ENCODE measurements at regions not wholly inside any gene's neighbourhood (a gene's known extent, or its start where the extent isn't known, plus 50 kb on each side); places are given as distances from the start of the nearest gene placed in this dataset.
"Not testable (repeated sequence)": the region's sequence is repeated elsewhere in the genome, so short reads cannot be mapped to it uniquely, and the experiment has no call there.

- Mint-ChIP-seq H3K27me3 (peaks cover 7 to 8% of the 10 kb centered on the region in 2 donors), H3K36me3 (no peaks in the 10 kb centered on the region), H3K9me3 (peaks cover 0 to 2% (median 0%) of the 10 kb centered on the region in 8 donors), H3K4me1 (no peaks in the 10 kb centered on the region), H3K4me3 (no peak overlapping the region), H3K27ac (no peak overlapping the region)
- ChIA-PET CTCF (ENCODE audit: partially characterized antibody) (interaction anchor here (1.5 kb wide), 1 partner anchor 301 kb away, joined by 3 read pairs; no protein-coding TSS in a partner anchor), POLR2A (ENCODE audit: partially characterized antibody) (no interaction called here)
- Histone ChIP-seq H3K36me3 (ENCODE audit: insufficient read depth, low read length) (no peaks in the 10 kb centered on the region), H3K9me3 (ENCODE audit: control insufficient read depth in 1 of 2, low read length in 2 of 2) (no peaks in the 10 kb centered on the region), H3K27me3 (ENCODE audit: insufficient read depth, low read length) (no peaks in the 10 kb centered on the region), H3K4me3 (ENCODE audit: low read length in 2 of 2) (no peak overlapping the region), H3K4me1 (ENCODE audit: insufficient read depth, low read length) (no peaks in the 10 kb centered on the region), H3K27ac (ENCODE audit: low read depth, low read length) (no peak overlapping the region)
- intact Hi-C loops (cut with micrococcal nuclease): no loop called here
- DNase-seq: no peak
These were observed 74.0 kb downstream of the MAB21L3 start for GRCh38 chr1:116185161-116185701.

- peaks cover 0 to 8% of the 10 kb centered on the region in 2 donors for H3K27me3 Mint-ChIP-seq
- H3K4me1 ChIP-seq (ENCODE audit: insufficient read depth, low read length): no peaks in the 10 kb centered on the region
- CTCF ChIA-PET (ENCODE audit: partially characterized antibody): interaction anchor here (1.5 kb wide), 1 partner anchor 21 kb away, joined by 3 read pairs; no protein-coding TSS in a partner anchor
- no peaks in the 10 kb centered on the region for H3K27me3 ChIP-seq (ENCODE audit: insufficient read depth, low read length)
- H3K9me3 Mint-ChIP-seq: no peaks in the 10 kb centered on the region
- H3K36me3 ChIP-seq (ENCODE audit: insufficient read depth, low read length): no peaks in the 10 kb centered on the region
- no peak overlapping the region for H3K4me3 ChIP-seq (ENCODE audit: low read length in 2 of 2)
- POLR2A ChIA-PET (ENCODE audit: partially characterized antibody): no interaction called here
- H3K36me3 Mint-ChIP-seq: no peaks in the 10 kb centered on the region
- no peak overlapping the region for H3K4me3 Mint-ChIP-seq
- H3K27ac Mint-ChIP-seq: no peak overlapping the region
- intact Hi-C loops (cut with micrococcal nuclease): no loop called here
- H3K4me1 Mint-ChIP-seq: peaks cover 0 to 3% (median 0%) of the 10 kb centered on the region in 4 donors
- no peaks in the 10 kb centered on the region for H3K9me3 ChIP-seq (ENCODE audit: control insufficient read depth in 1 of 2, low read length in 2 of 2)
- no peak for DNase-seq
- H3K27ac ChIP-seq (ENCODE audit: low read depth, low read length): no peak overlapping the region
These were observed 78.3 kb downstream of the MAB21L3 start for GRCh38 chr1:116189481-116189880.

DNA sequence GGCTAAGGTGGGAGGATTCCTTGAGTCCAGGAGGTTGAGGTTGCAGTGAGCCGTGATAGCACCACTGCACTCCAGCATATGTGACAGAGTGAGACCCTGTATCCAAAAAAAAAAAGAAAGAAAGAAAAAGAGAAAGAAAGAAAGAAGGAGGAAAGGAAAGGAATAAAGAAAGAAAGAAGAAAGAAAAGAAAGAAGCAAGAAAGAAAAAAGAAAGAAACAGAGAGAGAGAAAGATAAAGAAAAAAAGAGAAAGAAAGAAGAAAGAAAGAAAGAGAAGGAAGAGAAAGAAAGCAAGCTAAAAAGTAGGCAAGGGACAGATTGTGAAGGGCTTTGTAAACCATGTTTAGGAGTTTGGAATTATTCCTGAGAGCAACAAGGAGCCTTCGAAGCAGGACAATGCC lies 80.1 kb downstream of the MAB21L3 start:
- Mint-ChIP-seq H3K4me1 (peaks cover 0 to 8% (median 5%) of the 10 kb centered on the region in 4 donors), H3K27me3 (peaks cover 0 to 8% of the 10 kb centered on the region in 2 donors), H3K9me3 (no peaks in the 10 kb centered on the region), H3K36me3 (no peaks in the 10 kb centered on the region), H3K4me3 (no peak overlapping the region), H3K27ac (peak overlapping the region in 1 of 7 donors; percentile 35)
- ChIA-PET POLR2A (ENCODE audit: partially characterized antibody) (no interaction called here), CTCF (ENCODE audit: partially characterized antibody) (interaction anchor here (0.7 to 1.0 kb wide), 2 partner anchors 34 to 52 kb away, joined by 3 read pairs; no protein-coding TSS in a partner anchor)
- H3K27me3 ChIP-seq (ENCODE audit: insufficient read depth, low read length): no peaks in the 10 kb centered on the region
- intact Hi-C loops (cut with micrococcal nuclease): no loop called here
- no peaks in the 10 kb centered on the region for H3K9me3 ChIP-seq (ENCODE audit: control insufficient read depth in 1 of 2, low read length in 2 of 2)
- H3K36me3 ChIP-seq (ENCODE audit: insufficient read depth, low read length): no peaks in the 10 kb centered on the region
- DNase-seq: no peak
- H3K4me1 ChIP-seq (ENCODE audit: insufficient read depth, low read length): no peaks in the 10 kb centered on the region
- H3K27ac ChIP-seq (ENCODE audit: low read depth, low read length): no peak overlapping the region
- H3K4me3 ChIP-seq (ENCODE audit: low read length in 2 of 2): no peak overlapping the region

- H3K27ac ChIP-seq (ENCODE audit: low read depth, low read length): no peak overlapping the region
- no peaks in the 10 kb centered on the region for H3K4me1 ChIP-seq (ENCODE audit: insufficient read depth, low read length)
- Mint-ChIP-seq H3K9me3 (no peaks in the 10 kb centered on the region), H3K27ac (no peak overlapping the region), H3K4me3 (no peak overlapping the region), H3K27me3 (peaks cover 6 to 8% of the 10 kb centered on the region in 2 donors), H3K36me3 (no peaks in the 10 kb centered on the region), H3K4me1 (peaks cover 0 to 8% (median 5%) of the 10 kb centered on the region in 4 donors)
- ChIA-PET POLR2A (ENCODE audit: partially characterized antibody) (no interaction called here), CTCF (ENCODE audit: partially characterized antibody) (interaction anchor here (0.9 to 1.1 kb wide), 3 partner anchors 25 to 291 kb away, joined by 3 read pairs; no protein-coding TSS in a partner anchor)
- H3K9me3 ChIP-seq (ENCODE audit: control insufficient read depth in 1 of 2, low read length in 2 of 2): no peaks in the 10 kb centered on the region
- intact Hi-C loops (cut with micrococcal nuclease): no loop called here
- no peaks in the 10 kb centered on the region for H3K27me3 ChIP-seq (ENCODE audit: insufficient read depth, low read length)
- H3K4me3 ChIP-seq (ENCODE audit: low read length in 2 of 2): no peak overlapping the region
- DNase-seq: no peak
- no peaks in the 10 kb centered on the region for H3K36me3 ChIP-seq (ENCODE audit: insufficient read depth, low read length)
These were observed 82.6 kb downstream of the MAB21L3 start for GRCh38 chr1:116193768-116194167.

DNA sequence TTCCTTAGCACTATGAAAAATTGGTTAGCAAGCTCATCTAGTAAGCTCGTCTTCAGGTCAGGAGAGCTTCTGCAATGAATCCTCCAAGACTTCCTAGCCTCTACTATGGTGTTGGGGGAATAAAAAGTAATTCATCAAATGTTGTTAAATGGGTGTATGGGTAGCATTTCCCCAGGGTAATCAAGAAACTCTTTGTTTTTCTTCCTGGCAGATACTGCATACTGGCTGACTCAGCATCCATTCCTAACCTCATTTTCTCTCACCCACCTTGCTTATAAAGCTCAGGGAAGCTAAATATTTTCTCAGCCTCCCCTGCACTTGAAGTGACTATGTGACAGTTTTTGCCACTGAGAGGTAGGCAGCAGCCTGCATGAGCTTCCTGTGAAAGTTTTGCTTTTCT lies 83.4 kb downstream of the MAB21L3 start:
- Mint-ChIP-seq H3K36me3 (no peaks in the 10 kb centered on the region), H3K27ac (peak overlapping the region in 2 of 7 donors; percentile 63 to 70), H3K4me3 (no peak overlapping the region), H3K9me3 (no peaks in the 10 kb centered on the region), H3K4me1 (peaks cover 0 to 8% (median 5%) of the 10 kb centered on the region in 4 donors), H3K27me3 (peaks cover 6 to 11% of the 10 kb centered on the region in 2 donors)
- Histone ChIP-seq H3K27me3 (ENCODE audit: insufficient read depth, low read length) (no peaks in the 10 kb centered on the region), H3K27ac (ENCODE audit: low read depth, low read length) (no peak overlapping the region), H3K4me3 (ENCODE audit: low read length in 2 of 2) (no peak overlapping the region), H3K4me1 (ENCODE audit: insufficient read depth, low read length) (no peaks in the 10 kb centered on the region), H3K36me3 (ENCODE audit: insufficient read depth, low read length) (no peaks in the 10 kb centered on the region), H3K9me3 (ENCODE audit: control insufficient read depth in 1 of 2, low read length in 2 of 2) (no peaks in the 10 kb centered on the region)
- POLR2A ChIA-PET (ENCODE audit: partially characterized antibody): interaction anchor here (1.2 kb wide), 1 partner anchor 13 kb away, joined by 3 read pairs; no protein-coding TSS in a partner anchor
- DNase-seq: no peak
- intact Hi-C loops (cut with micrococcal nuclease): no loop called here
- CTCF ChIA-PET (ENCODE audit: partially characterized antibody): interaction anchor here (0.9 to 1.5 kb wide), 5 partner anchors 26 to 290 kb away, joined by 3 to 4 read pairs (median 3); no protein-coding TSS in a partner anchor

DNA sequence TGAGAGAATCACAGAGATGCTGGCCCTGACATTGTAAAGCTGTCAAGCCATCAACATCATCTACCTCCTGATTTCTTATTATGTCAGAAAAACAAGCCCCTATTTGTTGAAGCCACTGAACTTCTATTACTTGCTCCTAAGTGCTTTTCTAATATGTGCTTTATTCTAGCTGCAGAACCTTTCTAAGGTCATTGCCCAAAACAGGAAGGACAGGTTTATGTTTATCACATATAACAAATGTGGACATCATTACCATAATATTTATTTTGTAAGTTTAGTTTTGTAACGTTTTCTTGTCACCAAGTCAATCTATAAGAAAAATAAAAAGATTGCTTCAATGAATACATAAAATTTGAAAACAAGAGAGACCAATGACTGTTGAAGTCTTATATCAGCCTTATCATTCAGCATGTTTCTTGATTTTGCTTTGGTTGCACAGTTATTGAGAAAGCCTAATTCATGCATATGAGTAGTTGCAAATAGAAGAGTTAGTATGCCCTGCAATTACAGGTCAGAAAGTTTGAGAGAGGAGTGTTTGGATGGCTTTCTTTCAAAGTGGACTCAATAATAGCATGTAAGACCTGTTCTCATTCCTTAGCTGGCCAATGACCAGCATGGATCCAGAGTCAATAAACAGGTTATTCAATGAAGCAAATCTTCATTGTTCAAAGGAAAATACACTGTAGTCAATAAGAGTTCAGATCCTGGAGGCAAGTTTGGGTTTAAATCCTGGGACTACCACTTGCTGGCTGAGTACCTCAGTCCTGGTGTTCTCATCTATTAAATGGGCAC lies 84.1 kb downstream of the MAB21L3 start:
- H3K4me3 ChIP-seq (ENCODE audit: low read length in 2 of 2): no peak overlapping the region
- H3K27me3 Mint-ChIP-seq: peaks cover 6 to 11% of the 10 kb centered on the region in 2 donors
- no peaks in the 10 kb centered on the region for H3K36me3 Mint-ChIP-seq
- H3K4me1 ChIP-seq (ENCODE audit: insufficient read depth, low read length): no peaks in the 10 kb centered on the region
- H3K9me3 Mint-ChIP-seq: no peaks in the 10 kb centered on the region
- H3K27ac Mint-ChIP-seq: peak overlapping the region in 5 of 7 donors; percentile 25 to 70 (median 63)
- no peak for DNase-seq
- H3K27ac ChIP-seq (ENCODE audit: low read depth, low read length): no peak overlapping the region
- ChIA-PET CTCF (ENCODE audit: partially characterized antibody) (interaction anchor here (1.1 to 1.5 kb wide), 3 partner anchors 53 to 150 kb away, joined by 3 to 4 read pairs (median 3); no protein-coding TSS in a partner anchor), POLR2A (ENCODE audit: partially characterized antibody) (interaction anchor here (1.2 kb wide), 1 partner anchor 14 kb away, joined by 3 read pairs; no protein-coding TSS in a partner anchor)
- H3K4me3 Mint-ChIP-seq: no peak overlapping the region
- H3K9me3 ChIP-seq (ENCODE audit: control insufficient read depth in 1 of 2, low read length in 2 of 2): no peaks in the 10 kb centered on the region
- no peaks in the 10 kb centered on the region for H3K36me3 ChIP-seq (ENCODE audit: insufficient read depth, low read length)
- H3K27me3 ChIP-seq (ENCODE audit: insufficient read depth, low read length): no peaks in the 10 kb centered on the region
- intact Hi-C loops (cut with micrococcal nuclease): no loop called here
- peaks cover 0 to 8% (median 5%) of the 10 kb centered on the region in 4 donors for H3K4me1 Mint-ChIP-seq

- H3K9me3 ChIP-seq (ENCODE audit: control insufficient read depth in 1 of 2, low read length in 2 of 2); H3K36me3 ChIP-seq (ENCODE audit: insufficient read depth, low read length); H3K27ac Mint-ChIP-seq; H3K27me3 ChIP-seq (ENCODE audit: insufficient read depth, low read length); H3K4me3 ChIP-seq (ENCODE audit: low read length in 2 of 2); POLR2A ChIA-PET (ENCODE audit: partially characterized antibody); H3K36me3 Mint-ChIP-seq; DNase-seq; H3K4me1 ChIP-seq (ENCODE audit: insufficient read depth, low read length); H3K27ac ChIP-seq (ENCODE audit: low read depth, low read length); H3K4me3 Mint-ChIP-seq; CTCF ChIA-PET (ENCODE audit: partially characterized antibody); H3K4me1 Mint-ChIP-seq; intact Hi-C loops (cut with micrococcal nuclease); H3K9me3 Mint-ChIP-seq: not testable (repeated sequence)
- H3K27me3 Mint-ChIP-seq: peaks cover 11 to 20% of the 10 kb centered on the region in 2 donors
These were observed 89.1 kb downstream of the MAB21L3 start for GRCh38 chr1:116200343-116200742.
